Middle frontal gyrus (tissue), 1 donor: ENCODE measurements at regions not wholly inside any gene's neighbourhood (a gene's known extent, or its start where the extent isn't known, plus 50 kb on each side); places are given as distances from the start of the nearest gene placed in this dataset.
A peak's percentile ranks its signal among the peaks of the same experiment; 100 is the strongest.

Source experiments
- DNase-seq: peaks from one replicate; pipeline ENCODE4 v3.0.0-alpha.2; 2015; ENCODE audit warnings: low spot score; ENCODE audit errors: extremely low spot score

- peak; percentile 50 for DNase-seq
These were observed 130.9 kb upstream of the SLC30A5 start for GRCh38 chr5:68962757-68963484.

GRCh38 chr5:68964679-68965078 lies 129.1 kb upstream of the SLC30A5 start:
- no peak for DNase-seq

DNA sequence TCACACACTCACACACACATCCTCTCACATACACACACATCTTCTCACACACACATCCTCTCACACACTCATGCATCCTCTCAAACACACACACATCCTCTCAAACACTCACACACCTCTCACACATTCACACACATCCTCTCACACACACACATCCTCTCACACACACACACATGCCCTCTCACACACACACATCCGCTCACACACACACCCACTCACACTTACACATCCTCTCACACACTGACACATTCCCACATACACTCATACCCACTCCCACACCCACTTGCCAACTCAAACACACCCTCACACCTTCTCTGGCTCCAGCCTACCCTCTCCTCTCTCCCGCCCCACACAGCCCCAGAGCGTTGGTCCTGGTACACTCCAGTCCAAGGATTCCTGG lies 127.9 kb upstream of the SLC30A5 start:
- no peak for DNase-seq

- DNase-seq, result no peak
These were observed 127.2 kb upstream of the SLC30A5 start for GRCh38 chr5:68966596-68966995.

GRCh38 chr5:68968429-68968828 lies 125.4 kb upstream of the SLC30A5 start:
- no peak for DNase-seq

DNA sequence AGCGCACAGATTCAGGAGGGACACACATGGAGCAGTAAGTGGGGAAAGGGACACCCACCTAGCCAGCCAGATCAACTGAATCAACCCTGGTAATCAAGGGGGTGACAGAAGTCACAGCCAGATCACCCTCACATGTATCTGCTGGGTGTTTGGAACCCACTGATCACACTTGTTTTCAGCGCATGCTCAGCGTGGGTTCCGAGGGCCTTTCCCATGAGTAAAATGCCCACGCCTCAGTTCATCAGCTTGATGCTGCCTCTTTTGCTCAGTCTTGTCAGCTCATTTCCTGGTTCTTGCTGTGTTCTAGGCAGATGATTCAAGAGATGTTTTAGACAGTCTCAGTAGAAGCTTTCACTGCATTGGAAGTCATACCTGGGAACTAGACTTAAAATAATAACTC lies 123.2 kb upstream of the SLC30A5 start:
- no peak for DNase-seq

- DNase-seq, result no peak
These were observed 120.1 kb upstream of the SLC30A5 start for GRCh38 chr5:68973696-68974095.

DNA sequence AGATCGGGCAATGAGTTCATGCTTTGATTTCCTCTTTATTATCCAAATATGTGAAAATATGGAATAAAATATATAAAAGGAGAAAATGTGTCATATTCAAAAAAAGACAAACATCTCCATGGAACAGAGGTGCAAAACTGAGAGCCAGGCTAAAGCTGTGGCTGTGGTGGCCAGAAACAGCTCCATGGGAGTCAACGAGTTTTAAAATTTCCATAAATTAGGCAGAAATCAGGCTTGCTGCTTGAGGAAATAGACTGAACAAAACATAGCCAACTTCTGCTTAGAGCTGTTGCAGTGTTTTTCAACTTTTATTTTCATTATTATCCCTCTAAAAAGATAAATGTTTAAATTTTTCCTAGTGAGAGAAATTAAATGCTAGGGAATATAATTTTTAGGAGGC lies 110.8 kb upstream of the SLC30A5 start:
- no peak for DNase-seq

GRCh38 chr5:68983959-68984358 lies 109.9 kb upstream of the SLC30A5 start:
- DNase-seq, result no peak

- no peak for DNase-seq
These were observed 102.3 kb upstream of the SLC30A5 start for GRCh38 chr5:68991279-68992084.

DNA sequence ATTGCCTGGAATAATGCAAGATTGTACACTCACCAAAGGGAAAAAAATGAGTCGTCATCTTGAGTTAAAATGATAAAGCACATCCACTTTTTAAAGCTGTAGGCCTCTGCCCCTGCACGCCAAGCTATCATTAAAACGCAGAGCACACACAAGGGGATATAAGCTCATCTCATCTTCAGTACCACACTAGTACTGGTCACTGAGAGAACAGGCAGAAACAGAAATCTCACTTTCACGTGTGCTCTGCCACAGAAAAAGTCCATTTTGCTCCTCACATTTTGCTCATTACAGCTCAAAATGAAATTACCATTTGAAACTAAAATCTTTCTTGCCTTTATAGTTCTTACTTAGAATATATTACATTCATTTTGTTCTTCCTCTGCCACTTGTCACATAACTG lies 99.2 kb upstream of the SLC30A5 start:
- no peak for DNase-seq

DNA sequence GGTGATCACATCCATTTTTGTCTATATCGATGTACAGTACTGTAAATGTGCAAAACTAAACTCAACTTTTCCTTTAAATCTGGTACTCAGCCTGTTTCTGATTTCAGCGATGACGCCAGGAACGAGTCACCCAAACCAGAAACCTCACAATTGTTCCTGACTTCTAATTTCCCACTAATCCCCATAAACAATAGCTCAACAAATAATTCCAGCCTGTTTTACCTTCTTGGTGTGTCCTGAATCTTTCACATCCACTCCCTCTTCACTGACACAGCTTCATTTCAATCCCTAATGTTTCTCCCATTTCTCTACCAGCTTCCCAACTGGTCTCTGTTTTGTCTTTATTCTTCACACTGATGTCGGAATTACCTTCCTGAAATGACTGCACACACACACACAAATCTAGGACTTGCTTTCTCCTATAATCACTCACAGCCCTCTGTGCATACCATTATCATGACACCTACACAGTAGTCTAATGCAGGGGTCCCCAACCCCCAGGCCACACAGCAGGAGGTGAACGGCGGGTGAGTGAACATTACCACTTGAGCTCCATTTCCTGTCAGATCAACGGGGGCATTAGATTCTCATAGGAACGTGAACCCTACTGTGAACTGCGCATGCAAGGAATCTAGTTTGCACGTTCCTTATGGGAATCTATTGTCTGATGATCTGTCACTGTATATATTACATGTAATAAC lies 97.8 kb upstream of the SLC30A5 start:
- DNase-seq, result no peak

- DNase-seq, result no peak
These were observed 94.6 kb upstream of the SLC30A5 start for GRCh38 chr5:68999181-68999580.

GRCh38 chr5:69000216-69000919 lies 93.4 kb upstream of the SLC30A5 start:
- DNase-seq, result no peak

- no peak for DNase-seq
These were observed 92.9 kb upstream of the SLC30A5 start for GRCh38 chr5:69000949-69001348.

GRCh38 chr5:69001627-69002026 lies 92.2 kb upstream of the SLC30A5 start:
- DNase-seq, result no peak

- no peak for DNase-seq
These were observed 89.7 kb upstream of the SLC30A5 start for GRCh38 chr5:69004127-69004526.

GRCh38 chr5:69004676-69005075 lies 89.1 kb upstream of the SLC30A5 start:
- no peak for DNase-seq

GRCh38 chr5:69006030-69006429 lies 87.8 kb upstream of the SLC30A5 start:
- peak; percentile 40 for DNase-seq

GRCh38 chr5:69007163-69007562 lies 86.7 kb upstream of the SLC30A5 start:
- no peak for DNase-seq

DNA sequence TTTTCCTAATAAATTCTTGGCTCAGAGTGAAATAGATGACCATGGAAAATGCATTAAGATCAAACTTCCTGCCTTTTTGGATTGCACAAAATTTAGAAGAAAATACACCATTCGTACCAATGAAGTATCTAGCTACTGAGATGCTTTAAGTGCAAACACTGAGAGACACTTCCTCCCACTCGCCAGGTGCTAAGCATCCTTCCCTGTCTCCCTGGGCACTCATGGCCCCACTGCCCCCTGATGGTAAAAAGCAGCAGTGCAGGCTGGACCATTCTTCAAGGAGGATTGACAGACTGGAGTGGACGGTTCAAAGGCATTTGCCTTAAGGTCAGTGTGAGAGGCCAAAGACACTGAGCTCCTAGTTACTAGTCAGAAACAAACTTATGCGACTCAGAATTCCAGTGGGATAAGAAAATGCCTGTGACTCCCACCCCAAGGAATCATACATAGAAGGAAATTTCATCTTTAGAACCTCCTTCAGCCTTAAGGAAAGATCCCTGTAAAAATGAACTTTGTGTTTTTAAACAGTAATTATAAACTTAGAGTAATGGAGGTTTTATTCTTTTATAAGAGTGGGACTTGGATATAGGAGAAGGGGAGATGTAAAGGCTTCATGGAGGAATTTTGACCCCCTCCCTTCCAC lies 86.0 kb upstream of the SLC30A5 start:
- peak; percentile 68 for DNase-seq
